B cell (primary cell): ENCODE measurements at regions not wholly inside any gene's neighbourhood (a gene's known extent, or its start where the extent isn't known, plus 50 kb on each side); places are given as distances from the start of the nearest gene placed in this dataset.

Source experiments
- ATAC-seq: fragments of 200-7000 bp; cut with Tn5 transposase; one replicate; pipeline ENCODE4 v1.10.0; 2021; ENCODE audit warnings: low read depth, mild to moderate bottlenecking, moderate number of reproducible peaks, moderate library complexity
- CTCF ChIA-PET: fragments of 350-600 bp; sonication (Branson Sonifier 250); formaldehyde crosslinking; loops from one replicate; lab custom pipeline; 2021; ENCODE audit warnings: antibody characterized with exemption, inconsistent platforms; lab: Charles Lee
- POLR2A ChIA-PET: fragments of 350-600 bp; sonication (Branson Sonifier 250); formaldehyde crosslinking; loops from one replicate; lab custom pipeline; 2021; ENCODE audit warnings: antibody characterized with exemption; lab: Charles Lee
- DNase-seq: peaks from one replicate; pipeline ENCODE4 v3.0.0; 2013
- H2AFZ ChIP-seq: 2 replicates; pipeline ENCODE4 v1.6.1; 2012; ENCODE audit warnings: mild to moderate bottlenecking, low read depth, low read length; ENCODE audit not compliant: insufficient read depth, poor library complexity, severe bottlenecking
- H3K27ac ChIP-seq, 2 donors: 1 replicate in 1 of 2; 2 replicates in 1 of 2; pipeline ENCODE4 v1.5.1; 2012 to 2013; ENCODE audit warnings: low read length in 2 of 2, mild to moderate bottlenecking in 2 of 2, moderate library complexity in 1 of 2
- H3K27me3 ChIP-seq, 4 experiments: fragments of 200-600 bp in 1 of 4; sonication (generic) in 1 of 4; replicated peaks in 1 of 4; 1 replicate in 2 of 4; 2 replicates in 2 of 4; pipeline versions ENCODE4 v1.6.1 to v1.7.0; 2013 to 2016; ENCODE audit warnings: low read length in 3 of 4, mild to moderate bottlenecking in 2 of 4, mixed read lengths in 1 of 4, moderate library complexity in 1 of 4; ENCODE audit not compliant: insufficient read depth in 4 of 4, control insufficient read depth in 3 of 4; ENCODE audit errors: control extremely low read depth in 1 of 4
- H3K36me3 ChIP-seq, 2 experiments: replicated peaks in 1 of 2; 1 replicate in 1 of 2; 2 replicates in 1 of 2; pipeline versions ENCODE4 v1.6.1 to v1.7.1; 2013; ENCODE audit warnings: low read length in 1 of 2; ENCODE audit not compliant: insufficient read depth in 2 of 2, control insufficient read depth in 1 of 2; ENCODE audit errors: control extremely low read depth in 1 of 2, extremely low read depth in 1 of 2
- H3K4me1 ChIP-seq, 2 donors: fragments of 200-600 bp in 1 of 2; sonication (generic) in 1 of 2; 1 replicate in 1 of 2; 2 replicates in 1 of 2; pipeline versions ENCODE4 v1.5.1 to v1.6.1; 2013 to 2017; ENCODE audit warnings: low read length in 2 of 2; ENCODE audit not compliant: control insufficient read depth in 2 of 2, insufficient read depth in 2 of 2
- H3K4me2 ChIP-seq: replicated peaks from 2 replicates; pipeline ENCODE3; 2012; ENCODE audit warnings: mild to moderate bottlenecking, low read depth, low read length; ENCODE audit not compliant: poor library complexity, severe bottlenecking
- H3K4me3 ChIP-seq, 5 experiments: fragments of 200-600 bp in 1 of 5; sonication (generic) in 1 of 5; 1 replicate in 3 of 5; 2 replicates in 2 of 5; pipeline versions ENCODE4 v1.5.1 to v1.7.0; 2011 to 2016; ENCODE audit warnings: low read length in 4 of 5, mild to moderate bottlenecking in 4 of 5, low read depth in 2 of 5, control low read depth in 1 of 5, moderate library complexity in 1 of 5; ENCODE audit not compliant: insufficient read depth in 1 of 5; ENCODE audit errors: control extremely low read depth in 1 of 5, extremely low read depth in 1 of 5
- H3K79me2 ChIP-seq: fragments of 200-600 bp; sonication (generic); one replicate; pipeline ENCODE4 v1.6.0; 2016; ENCODE audit warnings: low read length; ENCODE audit not compliant: control insufficient read depth, insufficient read depth
- H3K9ac ChIP-seq: fragments of 200-600 bp; sonication (generic); 2 replicates; pipeline ENCODE4 v1.6.1; 2017; ENCODE audit warnings: mild to moderate bottlenecking, low read length, moderate library complexity
- H3K9me3 ChIP-seq, 3 donors: one replicate each; pipeline versions ENCODE4 v1.6.1 to v1.7.1; 2013; ENCODE audit warnings: low read length in 2 of 3; ENCODE audit not compliant: control insufficient read depth in 2 of 3, insufficient read depth in 1 of 3; ENCODE audit errors: control extremely low read depth in 1 of 3
- H4K20me1 ChIP-seq: 2 replicates; pipeline ENCODE4 v1.6.0; 2012; ENCODE audit warnings: mild to moderate bottlenecking, low read length; ENCODE audit not compliant: insufficient read depth, control insufficient read depth, poor library complexity, severe bottlenecking
- H3K27ac Mint-ChIP-seq: one replicate; pipeline ENCODE4 v1.8.0; 2021; ENCODE audit warnings: mixed read lengths
- H3K27me3 Mint-ChIP-seq: one replicate; pipeline ENCODE4 v1.8.0; 2021; ENCODE audit warnings: mixed read lengths
- H3K4me1 Mint-ChIP-seq: one replicate; pipeline ENCODE4 v1.8.0; 2021; ENCODE audit warnings: mixed read lengths
- H3K4me3 Mint-ChIP-seq: one replicate; pipeline ENCODE4 v1.8.0; 2021; ENCODE audit warnings: mixed read lengths
- H3K9me3 Mint-ChIP-seq: one replicate; pipeline ENCODE4 v1.8.0; 2022; ENCODE audit warnings: mixed read lengths; ENCODE audit not compliant: insufficient read depth
- CTCF ChIP-seq: fragments of 200-600 bp; IDR thresholded peaks from one replicate; pipeline ENCODE4 v1.8.0; 2022; ENCODE audit warnings: antibody characterized with exemption, mild to moderate bottlenecking
- EZH2 ChIP-seq: IDR thresholded peaks from 2 replicates; pipeline ENCODE4 v1.6.1; 2012; ENCODE audit warnings: borderline replicate concordance, low read depth, mild to moderate bottlenecking, moderate library complexity, low read length; ENCODE audit not compliant: insufficient read depth, poor library complexity, severe bottlenecking
- WGBS: methylation state at CpG from one replicate; pipeline ENCODE4 v1.1.5; 2013; ENCODE audit warnings: missing lambda C conversion rate; ENCODE audit not compliant: insufficient coverage; 5-methylcytosine and 5-hydroxymethylcytosine counted together
- intact Hi-C: fragments of 100-400 bp; cut with micrococcal nuclease; formaldehyde crosslinking; loops from one replicate; pipeline ENCODE4 v1.10.0; 2022

- TF ChIP-seq CTCF = no peak
- no peak for TF ChIP-seq EZH2
- Histone ChIP-seq H3K27me3 (no peaks in the 10 kb centered on the region), H3K4me1 (peaks cover 0 to 11% of the 10 kb centered on the region in 2 donors), H3K4me3 (no peak overlapping the region), H3K36me3 (no peaks in the 10 kb centered on the region), H3K9me3 (peaks cover 0 to 18% (median 0%) of the 10 kb centered on the region in 3 donors), H3K4me2 (no peak overlapping the region), H3K79me2 (no peaks in the 10 kb centered on the region), H2AFZ (no peak overlapping the region), H3K9ac (no peak overlapping the region), H3K27ac (no peak overlapping the region), H4K20me1 (no peaks in the 10 kb centered on the region)
- CTCF ChIA-PET = no interaction called here
- H3K9me3 Mint-ChIP-seq = no peaks in the 10 kb centered on the region
- DNase-seq (no peak), ATAC-seq (no peak)
- WGBS = no CpG with 5 or more reads among the region's 3 CpGs
- no peak overlapping the region for H3K4me3 Mint-ChIP-seq
- no peaks in the 10 kb centered on the region for H3K27me3 Mint-ChIP-seq
- no peak overlapping the region for H3K27ac Mint-ChIP-seq
- intact Hi-C loops = no loop called here
- POLR2A ChIA-PET = no interaction called here
- peaks cover 3% of the 10 kb centered on the region for H3K4me1 Mint-ChIP-seq
Measured at GRCh38 chr6:14489445-14489844, 371.9 kb downstream of the CD83 start.

GRCh38 chr6:14498748-14499147 lies 381.2 kb downstream of the CD83 start:
- POLR2A ChIA-PET = interaction anchor here (0.6 kb wide), 1 partner anchor 8 kb away, joined by 3 read pairs; no protein-coding TSS in a partner anchor
- H3K27me3 Mint-ChIP-seq = no peaks in the 10 kb centered on the region

More at GRCh38 chr6:14498748-14499147, 381.2 kb downstream of the CD83 start:
- TF ChIP-seq CTCF (no peak), EZH2 (no peak)
- no peak for ATAC-seq
- H3K9ac ChIP-seq = no peak overlapping the region
- no peaks in the 10 kb centered on the region for H3K27me3 ChIP-seq
- no peaks in the 10 kb centered on the region for H3K36me3 ChIP-seq
- no peaks in the 10 kb centered on the region for H3K9me3 Mint-ChIP-seq
- CTCF ChIA-PET = no interaction called here
- no peaks in the 10 kb centered on the region for H3K79me2 ChIP-seq
- WGBS = no CpG with 5 or more reads among the region's 1 CpG
- H2AFZ ChIP-seq = no peak overlapping the region
- H4K20me1 ChIP-seq = no peaks in the 10 kb centered on the region
- no peaks in the 10 kb centered on the region for H3K4me1 ChIP-seq
- H3K4me3 ChIP-seq = no peak overlapping the region
- intact Hi-C loops = no loop called here
- DNase-seq = no peak
- no peak overlapping the region for H3K27ac ChIP-seq
- no peaks in the 10 kb centered on the region for H3K4me1 Mint-ChIP-seq
- H3K27ac Mint-ChIP-seq = no peak overlapping the region
- no peak overlapping the region for H3K4me2 ChIP-seq
- no peak overlapping the region for H3K4me3 Mint-ChIP-seq
- H3K9me3 ChIP-seq = peaks cover 0 to 9% (median 8%) of the 10 kb centered on the region in 3 donors
